Neural cell (in vitro differentiated cells): ENCODE measurements at regions not wholly inside any gene's neighbourhood (a gene's known extent, or its start where the extent isn't known, plus 50 kb on each side); places are given as distances from the start of the nearest gene placed in this dataset.

Experiments used
- H2AFZ ChIP-seq: fragments of 200-600, 300-800 bp; sonication (generic), shearing (Covaris generic); 2 replicates; pipeline ENCODE4 v1.6.0; 2014; ENCODE audit warnings: low read depth, mild to moderate bottlenecking, antibody characterized with exemption, low read length, moderate library complexity
- H3F3A ChIP-seq: fragments of 200-600 bp; shearing (Covaris generic); 2 replicates; pipeline ENCODE4 v1.6.1; 2016; ENCODE audit warnings: mild to moderate bottlenecking, moderate library complexity, mixed read lengths, antibody characterized with exemption, low read length; ENCODE audit not compliant: insufficient read depth, poor library complexity, severe bottlenecking
- H3K27ac ChIP-seq: fragments of 200-600, 300-800 bp; sonication (generic), shearing (Covaris generic); 2 replicates; pipeline ENCODE4 v1.5.1; 2014; ENCODE audit warnings: mild to moderate bottlenecking, low read length, moderate library complexity
- H3K27me3 ChIP-seq: fragments of 300-800, 200-600 bp; sonication (generic), shearing (Covaris generic); 2 replicates; pipeline ENCODE4 v1.6.0; 2014; ENCODE audit warnings: mild to moderate bottlenecking, low read depth, low read length, moderate library complexity; ENCODE audit not compliant: insufficient read depth
- H3K36me3 ChIP-seq: fragments of 300-800, 200-600 bp; sonication (generic), shearing (Covaris generic); 2 replicates; pipeline ENCODE4 v1.5.1; 2014; ENCODE audit warnings: mild to moderate bottlenecking, antibody characterized with exemption, low read length, moderate library complexity; ENCODE audit not compliant: insufficient read depth
- H3K4me2 ChIP-seq: fragments of 300-800, 200-600 bp; sonication (generic), shearing (Covaris generic); 2 replicates; pipeline ENCODE4 v1.6.0; 2014; ENCODE audit warnings: mild to moderate bottlenecking, low read length
- H3K4me3 ChIP-seq: fragments of 300-800, 200-600 bp; sonication (generic), shearing (Covaris generic); 2 replicates; pipeline ENCODE4 v1.5.1; 2014; ENCODE audit warnings: mild to moderate bottlenecking, low read length, moderate library complexity
- H3K79me2 ChIP-seq: fragments of 200-600 bp; shearing (Covaris generic); replicated peaks from 2 replicates; pipeline ENCODE4 v1.6.0; 2014; ENCODE audit warnings: mild to moderate bottlenecking, low read length, moderate library complexity; ENCODE audit not compliant: insufficient read depth
- H3K9ac ChIP-seq: fragments of 300-800, 200-600 bp; sonication (generic), shearing (Covaris generic); 2 replicates; pipeline ENCODE4 v1.6.1; 2016; ENCODE audit warnings: mild to moderate bottlenecking, low read length, mixed read lengths
- H3K9me2 ChIP-seq: fragments of 200-600 bp; shearing (Covaris generic); 2 replicates; pipeline ENCODE4 v1.6.1; 2016; ENCODE audit warnings: mild to moderate bottlenecking, low read length, mixed read lengths; ENCODE audit not compliant: insufficient read depth
- H3K9me3 ChIP-seq: fragments of 200-600, 300-800 bp; sonication (generic), shearing (Covaris generic); 2 replicates; pipeline ENCODE4 v1.6.1; 2016; ENCODE audit warnings: mild to moderate bottlenecking, mixed run types, low read length, moderate library complexity, mixed read lengths
- H4K20me1 ChIP-seq: fragments of 200-600 bp; shearing (Covaris generic); 2 replicates; pipeline ENCODE4 v1.6.1; 2016; ENCODE audit warnings: mild to moderate bottlenecking, mixed run types; ENCODE audit not compliant: insufficient read depth
- CTCF ChIP-seq: fragments of 450-650 bp; IDR thresholded peaks from 2 replicates; pipeline ENCODE4 v1.5.1; 2014; ENCODE audit warnings: antibody characterized with exemption, mild to moderate bottlenecking, moderate library complexity; ENCODE audit not compliant: poor library complexity, severe bottlenecking
- EP300 ChIP-seq: fragments of 450-650 bp; conservative IDR thresholded peaks from 2 replicates; pipeline ENCODE4 v1.6.1; 2014; ENCODE audit warnings: antibody characterized with exemption, mild to moderate bottlenecking, moderate library complexity; ENCODE audit not compliant: poor library complexity, severe bottlenecking
- EZH2 ChIP-seq: fragments of 200-600, 300-800 bp; shearing (Covaris generic), sonication (generic); IDR thresholded peaks from 2 replicates; pipeline ENCODE4 v1.6.1; 2014; ENCODE audit warnings: antibody characterized with exemption, low read length, borderline replicate concordance, mild to moderate bottlenecking; ENCODE audit not compliant: insufficient read depth, poor library complexity, severe bottlenecking
- MXI1 ChIP-seq: fragments of 450-650 bp; conservative IDR thresholded peaks from 2 replicates; pipeline ENCODE4 v1.6.1; 2014; ENCODE audit warnings: antibody characterized with exemption, mild to moderate bottlenecking; ENCODE audit not compliant: poor library complexity, severe bottlenecking
- POLR2AphosphoS5 ChIP-seq: IDR thresholded peaks from 2 replicates; pipeline ENCODE4 v1.6.1; 2012
- RAD21 ChIP-seq: fragments of 450-650 bp; conservative IDR thresholded peaks from 2 replicates; pipeline ENCODE4 v1.6.1; 2014; ENCODE audit warnings: antibody characterized with exemption, mild to moderate bottlenecking, moderate library complexity
- SMC3 ChIP-seq: fragments of 450-650 bp; conservative IDR thresholded peaks from 2 replicates; pipeline ENCODE4 v1.6.1; 2014; ENCODE audit warnings: antibody characterized with exemption, mild to moderate bottlenecking, moderate library complexity; ENCODE audit not compliant: poor library complexity
- TAF1 ChIP-seq: IDR thresholded peaks from 2 replicates; pipeline ENCODE4 v1.6.1; 2012; ENCODE audit warnings: low read depth
- TF ChIP-seq, protein P1 (sequence below): IDR thresholded peaks from 2 replicates; pipeline ENCODE4 v1.6.1; 2012; ENCODE audit warnings: borderline replicate concordance

DNA sequence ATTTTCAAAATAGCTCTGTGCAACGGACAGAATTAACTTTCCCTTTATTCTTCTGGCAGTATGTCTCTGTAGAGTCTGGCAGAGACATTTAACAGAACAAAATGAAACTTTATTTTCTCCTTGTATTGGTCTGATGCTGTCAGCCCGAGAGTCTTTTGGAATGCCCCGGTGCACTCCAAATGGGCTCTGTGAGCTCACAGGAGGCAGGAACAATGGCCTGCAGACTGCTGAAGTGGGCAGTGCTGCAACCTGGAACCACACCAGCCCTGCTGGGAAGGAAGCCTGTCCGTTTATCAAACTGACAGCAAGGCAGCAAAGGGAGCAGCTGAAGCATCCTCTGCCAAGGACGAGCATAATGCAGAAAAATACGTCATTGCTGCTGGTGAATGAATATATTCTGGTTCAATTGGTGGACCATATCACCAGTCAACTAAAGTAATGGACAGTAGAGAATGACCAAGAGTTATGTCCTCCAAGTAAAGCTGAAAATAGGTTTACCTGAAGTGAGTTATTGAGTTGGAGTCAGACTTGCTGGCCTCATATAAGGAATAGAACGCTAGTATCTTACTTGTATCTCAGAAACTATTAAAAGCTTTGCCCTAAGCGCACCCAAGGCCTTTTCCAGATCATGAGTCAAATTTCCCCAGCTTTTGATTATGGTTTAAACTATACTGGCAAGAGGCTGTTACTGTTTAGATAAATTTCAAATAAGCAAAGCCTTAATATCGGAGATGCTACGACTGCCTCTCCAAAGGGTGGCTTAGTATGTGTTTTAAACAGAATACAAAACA lies 207.6 kb upstream of the TANK start:
- Histone ChIP-seq H3F3A (no peaks in the 10 kb centered on the region), H3K36me3 (no peaks in the 10 kb centered on the region), H3K27ac (no peak overlapping the region), H2AFZ (no peak overlapping the region), H3K4me3 (no peak overlapping the region), H3K27me3 (no peaks in the 10 kb centered on the region), H3K4me2 (no peak overlapping the region), H3K79me2 (no peaks in the 10 kb centered on the region), H3K9ac (no peak overlapping the region), H3K9me2 (no peaks in the 10 kb centered on the region), H4K20me1 (no peaks in the 10 kb centered on the region), H3K9me3 (no peaks in the 10 kb centered on the region)
- TF ChIP-seq MXI1 (no peak), EZH2 (no peak), RAD21 (no peak), EP300 (no peak), TAF1 (no peak), CTCF (no peak), SMC3 (no peak), POLR2AphosphoS5 (no peak)
- TF ChIP-seq, protein P1, sequence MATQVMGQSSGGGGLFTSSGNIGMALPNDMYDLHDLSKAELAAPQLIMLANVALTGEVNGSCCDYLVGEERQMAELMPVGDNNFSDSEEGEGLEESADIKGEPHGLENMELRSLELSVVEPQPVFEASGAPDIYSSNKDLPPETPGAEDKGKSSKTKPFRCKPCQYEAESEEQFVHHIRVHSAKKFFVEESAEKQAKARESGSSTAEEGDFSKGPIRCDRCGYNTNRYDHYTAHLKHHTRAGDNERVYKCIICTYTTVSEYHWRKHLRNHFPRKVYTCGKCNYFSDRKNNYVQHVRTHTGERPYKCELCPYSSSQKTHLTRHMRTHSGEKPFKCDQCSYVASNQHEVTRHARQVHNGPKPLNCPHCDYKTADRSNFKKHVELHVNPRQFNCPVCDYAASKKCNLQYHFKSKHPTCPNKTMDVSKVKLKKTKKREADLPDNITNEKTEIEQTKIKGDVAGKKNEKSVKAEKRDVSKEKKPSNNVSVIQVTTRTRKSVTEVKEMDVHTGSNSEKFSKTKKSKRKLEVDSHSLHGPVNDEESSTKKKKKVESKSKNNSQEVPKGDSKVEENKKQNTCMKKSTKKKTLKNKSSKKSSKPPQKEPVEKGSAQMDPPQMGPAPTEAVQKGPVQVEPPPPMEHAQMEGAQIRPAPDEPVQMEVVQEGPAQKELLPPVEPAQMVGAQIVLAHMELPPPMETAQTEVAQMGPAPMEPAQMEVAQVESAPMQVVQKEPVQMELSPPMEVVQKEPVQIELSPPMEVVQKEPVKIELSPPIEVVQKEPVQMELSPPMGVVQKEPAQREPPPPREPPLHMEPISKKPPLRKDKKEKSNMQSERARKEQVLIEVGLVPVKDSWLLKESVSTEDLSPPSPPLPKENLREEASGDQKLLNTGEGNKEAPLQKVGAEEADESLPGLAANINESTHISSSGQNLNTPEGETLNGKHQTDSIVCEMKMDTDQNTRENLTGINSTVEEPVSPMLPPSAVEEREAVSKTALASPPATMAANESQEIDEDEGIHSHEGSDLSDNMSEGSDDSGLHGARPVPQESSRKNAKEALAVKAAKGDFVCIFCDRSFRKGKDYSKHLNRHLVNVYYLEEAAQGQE, result no peak

- TF ChIP-seq EZH2 (no peak), RAD21 (no peak), POLR2AphosphoS5 (no peak)
- Histone ChIP-seq H3K9me3 (no peaks in the 10 kb centered on the region), H3K79me2 (no peaks in the 10 kb centered on the region)
These were observed 204.7 kb upstream of the TANK start for GRCh38 chr2:160955578-160955977.

More at GRCh38 chr2:160955578-160955977, 204.7 kb upstream of the TANK start:
- Histone ChIP-seq H3K36me3 (no peaks in the 10 kb centered on the region), H3K27ac (no peak overlapping the region), H3F3A (no peaks in the 10 kb centered on the region), H3K4me3 (no peak overlapping the region), H4K20me1 (no peaks in the 10 kb centered on the region), H3K9ac (no peak overlapping the region), H3K4me2 (no peak overlapping the region), H3K27me3 (no peaks in the 10 kb centered on the region), H3K9me2 (no peaks in the 10 kb centered on the region), H2AFZ (no peak overlapping the region)
